PFSK-1 (cell line): ENCODE measurements at regions not wholly inside any gene's neighbourhood (a gene's known extent, or its start where the extent isn't known, plus 50 kb on each side); places are given as distances from the start of the nearest gene placed in this dataset.

Experiments used
- FOXP2 ChIP-seq: optimal IDR thresholded peaks from 2 replicates; pipeline ENCODE3; 2011; ENCODE audit warnings: borderline replicate concordance, control low read depth, inconsistent platforms; ENCODE audit not compliant: insufficient read depth; ENCODE audit errors: extremely low read length, extremely low read depth
- POLR2AphosphoS5 ChIP-seq: IDR thresholded peaks from 2 replicates; pipeline ENCODE4 v1.6.1; 2012; ENCODE audit warnings: low read depth, mild to moderate bottlenecking, control low read depth, low read length, moderate library complexity
- REST ChIP-seq, 2 experiments: IDR thresholded peaks; 2 replicates each; pipeline versions ENCODE4 v1.6.1 to v1.8.0; 2011 to 2012; ENCODE audit warnings: low read depth in 2 of 2, low read length in 2 of 2, control low read depth in 1 of 2, inconsistent platforms in 1 of 2, mild to moderate bottlenecking in 1 of 2, moderate library complexity in 1 of 2; ENCODE audit not compliant: insufficient read depth in 1 of 2
- SIN3A ChIP-seq: IDR thresholded peaks from 2 replicates; pipeline ENCODE4 v1.6.1; 2012; ENCODE audit warnings: mild to moderate bottlenecking, low read length, moderate library complexity, borderline replicate concordance; ENCODE audit not compliant: insufficient read depth
- TAF1 ChIP-seq: IDR thresholded peaks from 2 replicates; pipeline ENCODE4 v1.6.1; 2012; ENCODE audit warnings: low read length, control low read depth, borderline replicate concordance; ENCODE audit not compliant: insufficient read depth

GRCh38 chrX:6372981-6373380, 144.3 kb upstream of the NLGN4X start:
- TF ChIP-seq TAF1 (no peak), REST (IDR thresholded peaks at IDR 0.05; ENCODE audit: insufficient read depth in 1 of 2, low read depth in 2 of 2, low read length in 2 of 2) (no peak), POLR2AphosphoS5 (no peak), SIN3A (no peak), FOXP2 (no peak)

- TF ChIP-seq FOXP2 (no peak), POLR2AphosphoS5 (no peak), SIN3A (no peak), REST (IDR thresholded peaks at IDR 0.05; ENCODE audit: insufficient read depth in 1 of 2, low read depth in 2 of 2, low read length in 2 of 2) (no peak), TAF1 (no peak)
Observed at GRCh38 chrX:6371353-6371752, 142.7 kb upstream of the NLGN4X start.

GRCh38 chrX:6363188-6363587, 134.5 kb upstream of the NLGN4X start:
- TF ChIP-seq REST (IDR thresholded peaks at IDR 0.05; ENCODE audit: insufficient read depth in 1 of 2, low read depth in 2 of 2, low read length in 2 of 2): no peak
- no peak for TF ChIP-seq POLR2AphosphoS5
- no peak for TF ChIP-seq FOXP2
- no peak for TF ChIP-seq TAF1
- TF ChIP-seq SIN3A: no peak

GRCh38 chrX:6325437-6325836, 96.8 kb upstream of the NLGN4X start:
- TF ChIP-seq FOXP2 (no peak), SIN3A (no peak), REST (IDR thresholded peaks at IDR 0.05; ENCODE audit: insufficient read depth in 1 of 2, low read depth in 2 of 2, low read length in 2 of 2) (no peak), TAF1 (no peak), POLR2AphosphoS5 (no peak)

GRCh38 chrX:6313356-6313755, 84.7 kb upstream of the NLGN4X start:
- TF ChIP-seq REST (IDR thresholded peaks at IDR 0.05; ENCODE audit: insufficient read depth in 1 of 2, low read depth in 2 of 2, low read length in 2 of 2) (no peak), POLR2AphosphoS5 (no peak), TAF1 (no peak), FOXP2 (no peak), SIN3A (no peak)
